HL-60 (cell line): ENCODE measurements at regions not wholly inside any gene's neighbourhood (a gene's known extent, or its start where the extent isn't known, plus 50 kb on each side); places are given as distances from the start of the nearest gene placed in this dataset.

Source experiments
- GABPA ChIP-seq: IDR thresholded peaks from 2 replicates; pipeline ENCODE4 v1.6.1; 2012; ENCODE audit warnings: low read depth
- POLR2AphosphoS5 ChIP-seq: IDR thresholded peaks from 2 replicates; pipeline ENCODE4 v1.6.1; 2012; ENCODE audit warnings: low read depth
- TF ChIP-seq, protein P1 (sequence below): IDR thresholded peaks from one replicate; pipeline ENCODE4 v1.5.1; 2011; ENCODE audit warnings: low read length, control low read depth, inconsistent platforms; ENCODE audit not compliant: insufficient read depth

DNA sequence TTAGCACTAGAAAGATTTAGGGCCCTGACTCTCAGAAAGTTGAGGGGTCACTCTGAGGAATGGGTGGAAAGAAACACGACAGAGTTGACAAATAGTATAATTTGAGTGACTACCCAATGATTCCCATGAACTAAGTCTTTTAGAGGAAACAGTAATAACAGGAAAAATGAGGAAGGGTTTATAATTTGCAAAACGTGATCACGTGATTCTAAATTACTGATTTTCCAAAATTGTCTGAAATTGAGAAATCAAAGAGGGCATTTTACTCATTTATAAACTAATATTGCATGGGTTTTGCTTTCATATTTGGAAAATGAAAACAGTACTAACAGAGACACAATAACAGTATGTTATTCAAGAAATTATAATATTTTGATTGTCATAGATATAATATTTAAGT, 1335.7 kb downstream of the PLA2G4A start:
- TF ChIP-seq, protein P1, sequence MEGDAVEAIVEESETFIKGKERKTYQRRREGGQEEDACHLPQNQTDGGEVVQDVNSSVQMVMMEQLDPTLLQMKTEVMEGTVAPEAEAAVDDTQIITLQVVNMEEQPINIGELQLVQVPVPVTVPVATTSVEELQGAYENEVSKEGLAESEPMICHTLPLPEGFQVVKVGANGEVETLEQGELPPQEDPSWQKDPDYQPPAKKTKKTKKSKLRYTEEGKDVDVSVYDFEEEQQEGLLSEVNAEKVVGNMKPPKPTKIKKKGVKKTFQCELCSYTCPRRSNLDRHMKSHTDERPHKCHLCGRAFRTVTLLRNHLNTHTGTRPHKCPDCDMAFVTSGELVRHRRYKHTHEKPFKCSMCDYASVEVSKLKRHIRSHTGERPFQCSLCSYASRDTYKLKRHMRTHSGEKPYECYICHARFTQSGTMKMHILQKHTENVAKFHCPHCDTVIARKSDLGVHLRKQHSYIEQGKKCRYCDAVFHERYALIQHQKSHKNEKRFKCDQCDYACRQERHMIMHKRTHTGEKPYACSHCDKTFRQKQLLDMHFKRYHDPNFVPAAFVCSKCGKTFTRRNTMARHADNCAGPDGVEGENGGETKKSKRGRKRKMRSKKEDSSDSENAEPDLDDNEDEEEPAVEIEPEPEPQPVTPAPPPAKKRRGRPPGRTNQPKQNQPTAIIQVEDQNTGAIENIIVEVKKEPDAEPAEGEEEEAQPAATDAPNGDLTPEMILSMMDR = no peak
- TF ChIP-seq POLR2AphosphoS5 (no peak), GABPA (no peak)
